ENCODE measurements at regions not wholly inside any gene's neighbourhood (a gene's known extent, or its start where the extent isn't known, plus 50 kb on each side); places are given as distances from the start of the nearest gene placed in this dataset.

DNA sequence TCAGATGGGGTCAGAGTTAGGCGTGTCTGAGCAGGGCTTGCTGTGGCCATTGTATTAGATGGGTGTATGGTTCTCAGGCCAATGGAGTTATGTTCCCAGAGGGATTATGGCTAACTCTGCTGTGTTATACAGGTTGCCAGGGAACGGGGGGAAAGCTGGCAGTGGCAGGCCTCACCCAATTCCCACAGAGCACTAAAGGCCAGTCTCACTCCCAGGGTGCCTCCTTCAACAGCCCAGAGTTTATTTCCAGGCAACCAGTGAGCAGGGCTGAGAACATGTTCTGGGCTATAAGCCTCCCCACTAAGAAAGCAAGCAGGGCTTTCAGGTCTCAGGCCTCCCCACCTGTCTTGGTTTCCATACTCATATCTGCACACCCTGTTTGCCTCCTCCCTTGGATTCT lies 597.9 kb downstream of the ZNF608 start:
- TF ChIP-seq, protein P1, sequence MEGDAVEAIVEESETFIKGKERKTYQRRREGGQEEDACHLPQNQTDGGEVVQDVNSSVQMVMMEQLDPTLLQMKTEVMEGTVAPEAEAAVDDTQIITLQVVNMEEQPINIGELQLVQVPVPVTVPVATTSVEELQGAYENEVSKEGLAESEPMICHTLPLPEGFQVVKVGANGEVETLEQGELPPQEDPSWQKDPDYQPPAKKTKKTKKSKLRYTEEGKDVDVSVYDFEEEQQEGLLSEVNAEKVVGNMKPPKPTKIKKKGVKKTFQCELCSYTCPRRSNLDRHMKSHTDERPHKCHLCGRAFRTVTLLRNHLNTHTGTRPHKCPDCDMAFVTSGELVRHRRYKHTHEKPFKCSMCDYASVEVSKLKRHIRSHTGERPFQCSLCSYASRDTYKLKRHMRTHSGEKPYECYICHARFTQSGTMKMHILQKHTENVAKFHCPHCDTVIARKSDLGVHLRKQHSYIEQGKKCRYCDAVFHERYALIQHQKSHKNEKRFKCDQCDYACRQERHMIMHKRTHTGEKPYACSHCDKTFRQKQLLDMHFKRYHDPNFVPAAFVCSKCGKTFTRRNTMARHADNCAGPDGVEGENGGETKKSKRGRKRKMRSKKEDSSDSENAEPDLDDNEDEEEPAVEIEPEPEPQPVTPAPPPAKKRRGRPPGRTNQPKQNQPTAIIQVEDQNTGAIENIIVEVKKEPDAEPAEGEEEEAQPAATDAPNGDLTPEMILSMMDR (conservative IDR thresholded peaks at IDR 0.05 in 1 of 2, IDR thresholded peaks at IDR 0.05 in 1 of 2; ENCODE audit: low read depth in 1 of 2, low read length in 2 of 2) = no peak
- TF ChIP-seq EZH2 (IDR thresholded peaks at IDR 0.05; ENCODE audit: low read length, missing control alignments) = no peak

Measured in fibroblast of lung (primary cell).